ENCODE measurements at regions not wholly inside any gene's neighbourhood (a gene's known extent, or its start where the extent isn't known, plus 50 kb on each side); places are given as distances from the start of the nearest gene placed in this dataset.

GRCh38 chr17:22600644-22601298 lies 908.4 kb downstream of the KCNJ18 start:
- H3K9me3 Mint-ChIP-seq = peaks cover 0 to 28% (median 6%) of the 10 kb centered on the region in 11 donors
- H3K9me3 ChIP-seq (ENCODE audit: control insufficient read depth in 2 of 3, low read length in 3 of 3) = peaks cover 0 to 5% (median 0%) of the 10 kb centered on the region in 3 experiments
- H3K27ac Mint-ChIP-seq = no peak overlapping the region

More at GRCh38 chr17:22600644-22601298, 908.4 kb downstream of the KCNJ18 start:
- no peaks in the 10 kb centered on the region for H3K27me3 ChIP-seq (ENCODE audit: control insufficient read depth in 2 of 2, insufficient read depth in 2 of 2, low read length in 2 of 2)
- H3K4me1 Mint-ChIP-seq = no peaks in the 10 kb centered on the region
- no peak overlapping the region for H3K4me3 Mint-ChIP-seq
- ChIA-PET POLR2A (no interaction called here), CTCF (no interaction called here)
- H3K27me3 Mint-ChIP-seq = no peaks in the 10 kb centered on the region
- no peaks in the 10 kb centered on the region for H3K36me3 ChIP-seq (ENCODE audit: control insufficient read depth in 2 of 3, insufficient read depth in 3 of 3, low read length in 3 of 3)
- no peak for ATAC-seq
- H3K27ac ChIP-seq (ENCODE audit: low read depth, low read length) = no peak overlapping the region
- H3K4me1 ChIP-seq (ENCODE audit: control insufficient read depth in 2 of 2, insufficient read depth in 2 of 2, low read length in 2 of 2) = no peaks in the 10 kb centered on the region
- intact Hi-C loops (cut with micrococcal nuclease) = no loop called here
- H3K36me3 Mint-ChIP-seq = no peaks in the 10 kb centered on the region
- DNase-seq = no peak
- no peak overlapping the region for H3K4me3 ChIP-seq (ENCODE audit: low read length)
